HEK293T (cell line): ENCODE measurements at regions not wholly inside any gene's neighbourhood (a gene's known extent, or its start where the extent isn't known, plus 50 kb on each side); places are given as distances from the start of the nearest gene placed in this dataset.

Source experiments
- BHLHE40 ChIP-seq: fragments of 450-650 bp; IDR thresholded peaks from 2 replicates; pipeline ENCODE4 v1.6.1; 2016; ENCODE audit warnings: mild to moderate bottlenecking, moderate library complexity, borderline replicate concordance
- CTBP1 ChIP-seq: fragments of 450-650 bp; IDR thresholded peaks from 2 replicates; pipeline ENCODE4 v1.6.1; 2016; ENCODE audit warnings: borderline replicate concordance
- ELF4 ChIP-seq: fragments of 450-650 bp; IDR thresholded peaks from 2 replicates; pipeline ENCODE4 v1.6.1; 2017; ENCODE audit warnings: antibody characterized with exemption
- FOXA1 ChIP-seq: fragments of 450-650 bp; IDR thresholded peaks from 2 replicates; pipeline ENCODE4 v1.6.1; 2016; ENCODE audit warnings: mild to moderate bottlenecking
- FOXK2 ChIP-seq: fragments of 450-650 bp; IDR thresholded peaks from 2 replicates; pipeline ENCODE4 v1.6.1; 2016; ENCODE audit warnings: mild to moderate bottlenecking
- FOXM1 ChIP-seq: fragments of 450-650 bp; IDR thresholded peaks from 2 replicates; pipeline ENCODE4 v1.6.1; 2017; ENCODE audit warnings: mild to moderate bottlenecking, borderline replicate concordance
- HDGF ChIP-seq: fragments of 450-650 bp; IDR thresholded peaks from 2 replicates; pipeline ENCODE4 v1.6.1; 2017; ENCODE audit warnings: antibody characterized with exemption, borderline replicate concordance
- LEF1 ChIP-seq: fragments of 450-650 bp; IDR thresholded peaks from 2 replicates; pipeline ENCODE4 v1.6.1; 2017; ENCODE audit warnings: mild to moderate bottlenecking, borderline replicate concordance
- NFRKB ChIP-seq: fragments of 450-650 bp; IDR thresholded peaks from 2 replicates; pipeline ENCODE4 v1.6.1; 2016; ENCODE audit warnings: mild to moderate bottlenecking, moderate library complexity
- PKNOX1 ChIP-seq: fragments of 450-650 bp; IDR thresholded peaks from 2 replicates; pipeline ENCODE4 v1.6.1; 2016
- SP1 ChIP-seq: fragments of 450-650 bp; IDR thresholded peaks from 2 replicates; pipeline ENCODE4 v1.6.1; 2017
- SUZ12 ChIP-seq: fragments of 450-650 bp; IDR thresholded peaks from 2 replicates; pipeline ENCODE4 v1.6.1; 2016; ENCODE audit warnings: mild to moderate bottlenecking
- TARDBP ChIP-seq: fragments of 450-650 bp; IDR thresholded peaks from 2 replicates; pipeline ENCODE4 v1.6.1; 2016
- ZNF384 ChIP-seq: fragments of 450-650 bp; IDR thresholded peaks from 2 replicates; pipeline ENCODE4 v1.6.1; 2016

GRCh38 chr10:21078410-21079329, 181.6 kb upstream of the NEBL start:
- TF ChIP-seq SUZ12 = no peak
- TF ChIP-seq ELF4 = no peak
- no peak for TF ChIP-seq ZNF384
- TF ChIP-seq BHLHE40 = no peak
- no peak for TF ChIP-seq SP1
- no peak for TF ChIP-seq FOXA1
- TF ChIP-seq TARDBP = no peak
- no peak for TF ChIP-seq FOXK2
- no peak for TF ChIP-seq FOXM1
- TF ChIP-seq NFRKB = no peak
- TF ChIP-seq HDGF = no peak
- no peak for TF ChIP-seq PKNOX1
- TF ChIP-seq LEF1 = no peak
- no peak for TF ChIP-seq CTBP1
